H9 (cell line): ENCODE measurements at regions not wholly inside any gene's neighbourhood (a gene's known extent, or its start where the extent isn't known, plus 50 kb on each side); places are given as distances from the start of the nearest gene placed in this dataset.

ENCODE experiments used
- DNase-seq: peaks from one replicate; pipeline ENCODE4 v3.0.0-alpha.2; 2017
- H2AFZ ChIP-seq: one replicate; pipeline ENCODE4 v1.6.1; 2013; ENCODE audit warnings: mild to moderate bottlenecking, low read length, control low read depth, moderate library complexity
- H2AK5ac ChIP-seq: 2 replicates; pipeline ENCODE4 v1.6.1; 2013; ENCODE audit warnings: low read length, control low read depth, mixed read lengths; ENCODE audit not compliant: insufficient read length
- H2BK120ac ChIP-seq: one replicate; pipeline ENCODE4 v1.6.1; 2013; ENCODE audit warnings: low read depth, mild to moderate bottlenecking, low read length, control low read depth, inconsistent platforms; ENCODE audit not compliant: poor library complexity, severe bottlenecking
- H2BK12ac ChIP-seq: 2 replicates; pipeline ENCODE4 v1.6.1; 2013; ENCODE audit warnings: low read length, control low read depth, mixed read lengths, low read depth; ENCODE audit not compliant: insufficient read length
- H2BK15ac ChIP-seq: 2 replicates; pipeline ENCODE4 v1.6.1; 2013; ENCODE audit warnings: low read depth, low read length, control low read depth
- H2BK20ac ChIP-seq: one replicate; pipeline ENCODE4 v1.6.1; 2013; ENCODE audit warnings: low read depth, mild to moderate bottlenecking, low read length, control low read depth, inconsistent platforms; ENCODE audit not compliant: poor library complexity, severe bottlenecking
- H2BK5ac ChIP-seq: 2 replicates; pipeline ENCODE4 v1.6.1; 2013; ENCODE audit warnings: low read length, control low read depth, mixed read lengths; ENCODE audit not compliant: insufficient read length
- H3K14ac ChIP-seq: 2 replicates; pipeline ENCODE4 v1.6.1; 2013; ENCODE audit warnings: low read length, control low read depth; ENCODE audit not compliant: insufficient read depth
- H3K18ac ChIP-seq: 2 replicates; pipeline ENCODE4 v1.6.1; 2013; ENCODE audit warnings: low read depth, mild to moderate bottlenecking, mixed read lengths, low read length, control low read depth; ENCODE audit not compliant: insufficient read length
- H3K23ac ChIP-seq: 2 replicates; pipeline ENCODE4 v1.6.1; 2013; ENCODE audit warnings: low read length, control low read depth, mixed read lengths, low read depth; ENCODE audit not compliant: insufficient read length
- H3K23me2 ChIP-seq: 2 replicates; pipeline ENCODE4 v1.6.1; 2013; ENCODE audit warnings: low read depth, mild to moderate bottlenecking, mixed read lengths, low read length, control low read depth; ENCODE audit not compliant: insufficient read length, poor library complexity, severe bottlenecking
- H3K27ac ChIP-seq: 2 replicates; pipeline ENCODE4 v1.5.1; 2013; ENCODE audit warnings: low read length, control low read depth, mixed read lengths, low read depth; ENCODE audit not compliant: insufficient read length
- H3K27me3 ChIP-seq: 2 replicates; pipeline ENCODE4 v1.6.1; 2013; ENCODE audit warnings: low read length, control low read depth, inconsistent platforms; ENCODE audit not compliant: insufficient read depth
- H3K4ac ChIP-seq: 2 replicates; pipeline ENCODE4 v1.6.1; 2013; ENCODE audit warnings: low read depth, mild to moderate bottlenecking, control low read depth, inconsistent platforms, low read length, moderate library complexity
- H3K4me1 ChIP-seq: 2 replicates; pipeline ENCODE4 v1.6.1; 2013; ENCODE audit warnings: low read length, control low read depth, inconsistent platforms; ENCODE audit not compliant: insufficient read depth
- H3K4me2 ChIP-seq: 2 replicates; pipeline ENCODE4 v1.6.1; 2013; ENCODE audit warnings: low read length, control low read depth, mixed read lengths; ENCODE audit not compliant: insufficient read length, insufficient read depth
- H3K56ac ChIP-seq: 2 replicates; pipeline ENCODE4 v1.6.1; 2013; ENCODE audit warnings: low read depth, mild to moderate bottlenecking, mixed read lengths, low read length, control low read depth; ENCODE audit not compliant: insufficient read length
- H3K79me1 ChIP-seq: 2 replicates; pipeline ENCODE4 v1.6.1; 2013; ENCODE audit warnings: low read depth, mild to moderate bottlenecking, moderate library complexity, low read length, control low read depth, inconsistent platforms; ENCODE audit not compliant: insufficient read depth, poor library complexity, severe bottlenecking
- H3K79me2 ChIP-seq: 2 replicates; pipeline ENCODE4 v1.6.1; 2013; ENCODE audit warnings: low read length, control low read depth, inconsistent platforms; ENCODE audit not compliant: insufficient read depth
- H3K9ac ChIP-seq: 2 replicates; pipeline ENCODE4 v1.6.1; 2013; ENCODE audit warnings: low read length, control low read depth, mixed read lengths; ENCODE audit not compliant: insufficient read length; ENCODE audit errors: extremely low read depth
- H3K9me3 ChIP-seq: one replicate; pipeline ENCODE4 v1.6.1; 2013; ENCODE audit warnings: low read depth, low read length, inconsistent platforms; ENCODE audit not compliant: control insufficient read depth
- H3T11ph ChIP-seq: one replicate; pipeline ENCODE4 v1.6.1; 2013; ENCODE audit warnings: mild to moderate bottlenecking, low read length, control low read depth, inconsistent platforms
- H4K20me1 ChIP-seq: one replicate; pipeline ENCODE4 v1.6.1; 2013; ENCODE audit not compliant: control insufficient read depth, insufficient read length, insufficient read depth
- H4K5ac ChIP-seq: 2 replicates; pipeline ENCODE4 v1.6.1; 2013; ENCODE audit warnings: low read depth, mild to moderate bottlenecking, mixed read lengths, low read length, control low read depth; ENCODE audit not compliant: insufficient read length
- H4K8ac ChIP-seq: replicated peaks from 2 replicates; pipeline ENCODE4 v1.6.1; 2013; ENCODE audit warnings: low read length, control low read depth, mixed read lengths, low read depth; ENCODE audit not compliant: insufficient read length
- H4K91ac ChIP-seq: 2 replicates; pipeline ENCODE4 v1.6.1; 2013; ENCODE audit warnings: low read depth, mild to moderate bottlenecking, moderate library complexity, mixed read lengths, low read length, control low read depth; ENCODE audit not compliant: insufficient read length
- H3K27ac Mint-ChIP-seq, 3 experiments: 2 replicates in 2 of 3; 3 replicates in 1 of 3; pipeline ENCODE4 v1.8.0; 2020 to 2021; ENCODE audit warnings: mixed read lengths in 3 of 3, mild to moderate bottlenecking in 1 of 3, moderate library complexity in 1 of 3
- H3K27me3 Mint-ChIP-seq: 2 replicates; pipeline ENCODE4 v1.8.0; 2021; ENCODE audit warnings: low read depth, mild to moderate bottlenecking, moderate library complexity, mixed read lengths
- H3K36me3 Mint-ChIP-seq, 3 experiments: 2 replicates in 2 of 3; 3 replicates in 1 of 3; pipeline ENCODE4 v1.8.0; 2020 to 2021; ENCODE audit warnings: low read depth in 3 of 3, mixed read lengths in 3 of 3; ENCODE audit not compliant: insufficient read depth in 1 of 3
- H3K4me1 Mint-ChIP-seq, 2 experiments: 2 replicates each; pipeline ENCODE4 v1.8.0; 2020; ENCODE audit warnings: mixed read lengths in 2 of 2
- H3K4me3 Mint-ChIP-seq, 2 experiments: 2 replicates in 1 of 2; 3 replicates in 1 of 2; pipeline ENCODE4 v1.8.0; 2020 to 2021; ENCODE audit warnings: mild to moderate bottlenecking in 2 of 2, mixed read lengths in 2 of 2, moderate library complexity in 1 of 2
- H3K9me3 Mint-ChIP-seq, 2 experiments: 2 replicates in 1 of 2; 3 replicates in 1 of 2; pipeline ENCODE4 v1.8.0; 2020; ENCODE audit warnings: mild to moderate bottlenecking in 2 of 2, mixed read lengths in 2 of 2, moderate library complexity in 1 of 2
- WGBS: extraction: QIAGEN DNeasy Blood & Tissue Kit; methylation state at CpG from one replicate; pipeline ENCODE4 v1.1.7; 2013; ENCODE audit warnings: missing lambda C conversion rate, low lambda C conversion rate, mixed read lengths; ENCODE audit not compliant: insufficient read length; ENCODE audit errors: extremely low coverage; 5-methylcytosine and 5-hydroxymethylcytosine counted together
- TF ChIP-seq, protein P1 (sequence below): fragments of 200-600 bp; sonication (generic); conservative IDR thresholded peaks from 3 replicates; pipeline ENCODE4 v1.8.0; 2021; ENCODE audit warnings: antibody characterized with exemption, mild to moderate bottlenecking

DNA sequence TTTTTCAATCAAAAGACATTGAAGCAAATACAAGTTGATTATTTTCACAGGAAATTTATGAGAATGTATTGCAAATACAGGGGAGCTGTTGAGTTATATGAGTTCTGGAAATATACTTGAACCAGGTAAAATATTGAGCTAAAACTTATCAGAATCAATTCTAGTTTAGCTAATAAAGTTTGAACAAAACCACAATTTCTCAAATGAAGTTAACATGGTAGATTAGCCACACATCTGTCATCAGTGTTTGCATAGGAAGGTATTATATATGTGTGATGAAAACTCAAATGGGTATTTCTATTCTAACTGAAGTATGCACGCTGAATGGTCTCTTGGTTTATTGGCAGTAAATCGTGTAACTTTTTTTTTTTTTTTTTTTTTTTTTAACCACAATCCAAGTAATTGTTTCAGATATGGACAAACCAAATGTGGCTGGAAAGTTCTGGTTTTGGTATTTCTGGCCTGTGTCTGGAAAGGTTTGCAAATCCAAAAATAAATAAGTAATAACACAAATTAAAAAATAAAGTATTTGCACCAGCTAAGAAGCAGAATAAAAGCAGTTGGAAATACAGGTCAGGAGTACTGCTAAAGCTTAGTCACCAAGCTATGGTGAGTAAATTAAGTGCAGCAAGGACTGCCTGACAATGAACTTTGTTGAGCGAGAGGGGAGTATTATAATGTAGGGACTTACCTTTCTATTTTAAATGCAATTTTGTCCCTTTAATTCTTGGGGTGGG, 479.1 kb upstream of the FANCL start:
- Histone ChIP-seq H3K23ac (no peak overlapping the region), H3K27me3 (no peaks in the 10 kb centered on the region), H2BK12ac (no peak overlapping the region), H4K91ac (no peak overlapping the region), H3K4me2 (no peak overlapping the region), H2AFZ (no peak overlapping the region), H3K14ac (no peak overlapping the region), H3K56ac (no peak overlapping the region), H2AK5ac (no peak overlapping the region), H2BK20ac (no peak overlapping the region), H3K9ac (no peak overlapping the region), H3K79me2 (no peaks in the 10 kb centered on the region), H4K20me1 (no peaks in the 10 kb centered on the region), H3K27ac (no peak overlapping the region), H3T11ph (no peak overlapping the region), H3K18ac (no peak overlapping the region), H3K79me1 (no peaks in the 10 kb centered on the region), H4K8ac (no peak overlapping the region), H4K5ac (no peak overlapping the region), H3K4me1 (no peaks in the 10 kb centered on the region), H2BK120ac (no peak overlapping the region), H2BK5ac (no peak overlapping the region), H3K23me2 (no peaks in the 10 kb centered on the region), H3K9me3 (no peaks in the 10 kb centered on the region), H2BK15ac (no peak overlapping the region), H3K4ac (no peak overlapping the region)
- Mint-ChIP-seq H3K27me3 (no peaks in the 10 kb centered on the region), H3K9me3 (no peaks in the 10 kb centered on the region), H3K4me1 (peaks cover 15% of the 10 kb centered on the region in 2 experiments), H3K36me3 (no peaks in the 10 kb centered on the region), H3K4me3 (no peak overlapping the region), H3K27ac (no peak overlapping the region; a peak in 1 of 7 replicates)
- TF ChIP-seq, protein P1, sequence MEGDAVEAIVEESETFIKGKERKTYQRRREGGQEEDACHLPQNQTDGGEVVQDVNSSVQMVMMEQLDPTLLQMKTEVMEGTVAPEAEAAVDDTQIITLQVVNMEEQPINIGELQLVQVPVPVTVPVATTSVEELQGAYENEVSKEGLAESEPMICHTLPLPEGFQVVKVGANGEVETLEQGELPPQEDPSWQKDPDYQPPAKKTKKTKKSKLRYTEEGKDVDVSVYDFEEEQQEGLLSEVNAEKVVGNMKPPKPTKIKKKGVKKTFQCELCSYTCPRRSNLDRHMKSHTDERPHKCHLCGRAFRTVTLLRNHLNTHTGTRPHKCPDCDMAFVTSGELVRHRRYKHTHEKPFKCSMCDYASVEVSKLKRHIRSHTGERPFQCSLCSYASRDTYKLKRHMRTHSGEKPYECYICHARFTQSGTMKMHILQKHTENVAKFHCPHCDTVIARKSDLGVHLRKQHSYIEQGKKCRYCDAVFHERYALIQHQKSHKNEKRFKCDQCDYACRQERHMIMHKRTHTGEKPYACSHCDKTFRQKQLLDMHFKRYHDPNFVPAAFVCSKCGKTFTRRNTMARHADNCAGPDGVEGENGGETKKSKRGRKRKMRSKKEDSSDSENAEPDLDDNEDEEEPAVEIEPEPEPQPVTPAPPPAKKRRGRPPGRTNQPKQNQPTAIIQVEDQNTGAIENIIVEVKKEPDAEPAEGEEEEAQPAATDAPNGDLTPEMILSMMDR, result no peak
- WGBS, result no CpG with 5 or more reads among the region's 3 CpGs
- no peak for DNase-seq
